ENCODE measurements at regions not wholly inside any gene's neighbourhood (a gene's known extent, or its start where the extent isn't known, plus 50 kb on each side); places are given as distances from the start of the nearest gene placed in this dataset.

DNA sequence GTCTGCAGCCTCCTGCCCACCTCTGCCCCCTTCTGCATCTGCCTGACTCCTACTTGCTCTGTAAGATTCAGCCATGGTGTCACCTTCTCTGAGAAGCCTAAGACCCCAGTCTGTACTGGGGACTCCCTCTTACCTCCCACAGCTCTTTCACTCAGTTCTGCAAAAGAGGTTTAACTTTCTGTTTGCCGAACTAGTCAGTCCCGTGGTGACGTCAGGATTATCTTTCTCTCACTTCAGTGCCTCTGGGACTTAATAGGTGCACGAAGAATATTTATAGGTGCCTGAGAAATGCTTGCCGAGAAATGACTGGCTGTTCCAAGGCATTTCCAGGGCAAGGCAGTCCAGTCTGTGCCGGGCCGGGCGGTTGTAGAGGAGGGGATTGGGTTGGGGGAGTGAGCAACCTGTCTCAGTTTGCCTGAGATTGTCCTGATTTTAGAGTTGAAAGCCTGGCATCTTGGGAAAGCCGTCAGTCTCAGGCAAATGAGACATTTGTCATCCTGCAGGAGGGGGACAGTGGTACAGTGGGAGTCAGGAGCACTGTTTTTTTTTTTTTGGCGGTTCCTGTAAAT, 227.5 kb upstream of the NPVF start:
- TF ChIP-seq, protein P1, sequence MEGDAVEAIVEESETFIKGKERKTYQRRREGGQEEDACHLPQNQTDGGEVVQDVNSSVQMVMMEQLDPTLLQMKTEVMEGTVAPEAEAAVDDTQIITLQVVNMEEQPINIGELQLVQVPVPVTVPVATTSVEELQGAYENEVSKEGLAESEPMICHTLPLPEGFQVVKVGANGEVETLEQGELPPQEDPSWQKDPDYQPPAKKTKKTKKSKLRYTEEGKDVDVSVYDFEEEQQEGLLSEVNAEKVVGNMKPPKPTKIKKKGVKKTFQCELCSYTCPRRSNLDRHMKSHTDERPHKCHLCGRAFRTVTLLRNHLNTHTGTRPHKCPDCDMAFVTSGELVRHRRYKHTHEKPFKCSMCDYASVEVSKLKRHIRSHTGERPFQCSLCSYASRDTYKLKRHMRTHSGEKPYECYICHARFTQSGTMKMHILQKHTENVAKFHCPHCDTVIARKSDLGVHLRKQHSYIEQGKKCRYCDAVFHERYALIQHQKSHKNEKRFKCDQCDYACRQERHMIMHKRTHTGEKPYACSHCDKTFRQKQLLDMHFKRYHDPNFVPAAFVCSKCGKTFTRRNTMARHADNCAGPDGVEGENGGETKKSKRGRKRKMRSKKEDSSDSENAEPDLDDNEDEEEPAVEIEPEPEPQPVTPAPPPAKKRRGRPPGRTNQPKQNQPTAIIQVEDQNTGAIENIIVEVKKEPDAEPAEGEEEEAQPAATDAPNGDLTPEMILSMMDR (IDR thresholded peaks at IDR 0.05 in 4 of 5, conservative IDR thresholded peaks at IDR 0.05 in 1 of 5), result no peak
- no peak for TF ChIP-seq POLR2A (IDR thresholded peaks at IDR 0.05)

Measured in gastrocnemius medialis (tissue), 4 donors.